IMR-90 (cell line): ENCODE measurements at regions not wholly inside any gene's neighbourhood (a gene's known extent, or its start where the extent isn't known, plus 50 kb on each side); places are given as distances from the start of the nearest gene placed in this dataset.

Experiments
- ATAC-seq: fragments of 200-7000 bp; cut with Tn5 transposase; 2 replicates; pipeline ENCODE4 v1.9.1; 2020; ENCODE audit warnings: low read depth, mild to moderate bottlenecking, moderate library complexity
- BruUV-seq: library from RNA; stranded (reverse); fragments of 400-500 nt; replicated peaks from 2 replicates; lab custom pipeline; 2021; lab: Mats Ljungman, UMichigan
- CTCF ChIA-PET: fragments of 300-600 bp; formaldehyde crosslinking; extraction: SDS; loops from one replicate; lab custom pipeline; 2021; ENCODE audit warnings: antibody characterized with exemption; lab: Yijun Ruan, JAX
- POLR2A ChIA-PET: fragments of 300-600 bp; sonication (Branson Sonifier 250); formaldehyde crosslinking; loops from one replicate; lab custom pipeline; 2022; ENCODE audit warnings: antibody characterized with exemption; ENCODE audit not compliant: unreplicated experiment; lab: Charles Lee
- DNase-seq: peaks from one replicate; pipeline ENCODE4 v3.0.0; 2013
- H2AFZ ChIP-seq: replicated peaks from 2 replicates; pipeline ENCODE3; 2013; ENCODE audit warnings: low read length, mild to moderate bottlenecking; ENCODE audit not compliant: poor library complexity
- H2AK5ac ChIP-seq: 2 replicates; pipeline ENCODE4 v1.6.1; 2013; ENCODE audit warnings: low read depth, low read length, inconsistent platforms
- H2AK9ac ChIP-seq: replicated peaks from 2 replicates; pipeline ENCODE3; 2013; ENCODE audit warnings: mild to moderate bottlenecking, low read depth, low read length, moderate library complexity; ENCODE audit not compliant: poor library complexity
- H2BK120ac ChIP-seq: 2 replicates; pipeline ENCODE4 v1.6.1; 2013; ENCODE audit warnings: low read depth, low read length, inconsistent platforms
- H2BK15ac ChIP-seq: 3 replicates; pipeline ENCODE4 v1.6.1; 2013; ENCODE audit warnings: low read depth, low read length, inconsistent platforms
- H2BK20ac ChIP-seq: 2 replicates; pipeline ENCODE4 v1.6.1; 2013; ENCODE audit warnings: low read depth, mild to moderate bottlenecking, inconsistent platforms, low read length, moderate library complexity
- H2BK5ac ChIP-seq: 2 replicates; pipeline ENCODE4 v1.6.1; 2013; ENCODE audit warnings: mild to moderate bottlenecking, low read depth, low read length, inconsistent platforms; ENCODE audit not compliant: poor library complexity, severe bottlenecking
- H3K14ac ChIP-seq: replicated peaks from 2 replicates; pipeline ENCODE4 v1.6.1; 2013; ENCODE audit warnings: low read depth, low read length, inconsistent platforms
- H3K18ac ChIP-seq: 2 replicates; pipeline ENCODE4 v1.6.1; 2013; ENCODE audit warnings: low read depth, low read length, control low read depth
- H3K23ac ChIP-seq: 2 replicates; pipeline ENCODE4 v1.6.1; 2013; ENCODE audit warnings: low read depth, low read length, inconsistent platforms
- H3K27ac ChIP-seq: 2 replicates; pipeline ENCODE4 v1.5.1; 2013; ENCODE audit warnings: mild to moderate bottlenecking, control low read depth, low read length; ENCODE audit not compliant: insufficient read depth
- H3K27me3 ChIP-seq: 2 replicates; pipeline ENCODE4 v1.6.1; 2013; ENCODE audit warnings: low read length; ENCODE audit not compliant: control insufficient read depth, insufficient read depth
- H3K36me3 ChIP-seq: 2 replicates; pipeline ENCODE4 v1.6.1; 2013; ENCODE audit warnings: low read length, mixed read lengths; ENCODE audit not compliant: control insufficient read depth, insufficient read depth
- H3K4ac ChIP-seq: 2 replicates; pipeline ENCODE4 v1.6.1; 2013; ENCODE audit warnings: low read depth, low read length, inconsistent platforms
- H3K4me1 ChIP-seq: 2 replicates; pipeline ENCODE4 v1.6.1; 2013; ENCODE audit warnings: low read length, mixed read lengths; ENCODE audit not compliant: control insufficient read depth, insufficient read depth
- H3K4me2 ChIP-seq: 2 replicates; pipeline ENCODE4 v1.6.1; 2013; ENCODE audit warnings: low read depth, mild to moderate bottlenecking, control low read depth, low read length, moderate library complexity
- H3K4me3 ChIP-seq: 2 replicates; pipeline ENCODE4 v1.5.1; 2013; ENCODE audit warnings: low read depth, mild to moderate bottlenecking, control low read depth, low read length, moderate library complexity; ENCODE audit not compliant: insufficient read depth
- H3K56ac ChIP-seq: 2 replicates; pipeline ENCODE4 v1.6.1; 2013; ENCODE audit warnings: low read length, inconsistent platforms; ENCODE audit not compliant: insufficient read depth; ENCODE audit errors: extremely low read depth
- H3K79me1 ChIP-seq, 2 experiments: 2 replicates each; pipeline ENCODE4 v1.6.1; 2013; ENCODE audit warnings: low read length in 2 of 2, inconsistent platforms in 1 of 2, low read depth in 1 of 2
- H3K9ac ChIP-seq: 2 replicates; pipeline ENCODE4 v1.6.1; 2013; ENCODE audit warnings: low read depth, low read length, control low read depth
- H3K9me1 ChIP-seq: 2 replicates; pipeline ENCODE4 v1.6.1; 2013; ENCODE audit warnings: low read length, inconsistent platforms; ENCODE audit not compliant: insufficient read depth
- H3K9me3 ChIP-seq: 2 replicates; pipeline ENCODE4 v1.6.1; 2013; ENCODE audit warnings: low read length; ENCODE audit not compliant: control insufficient read depth, insufficient read depth
- H4K20me1 ChIP-seq: 2 replicates; pipeline ENCODE4 v1.6.1; 2013; ENCODE audit warnings: low read length, inconsistent platforms; ENCODE audit not compliant: insufficient read depth
- H4K5ac ChIP-seq: 2 replicates; pipeline ENCODE4 v1.6.1; 2013; ENCODE audit warnings: mild to moderate bottlenecking, low read depth, low read length, control low read depth
- H4K8ac ChIP-seq, 2 experiments: 2 replicates each; pipeline ENCODE4 v1.6.1; 2013; ENCODE audit warnings: low read depth in 2 of 2, low read length in 2 of 2, control low read depth in 1 of 2, inconsistent platforms in 1 of 2
- H4K91ac ChIP-seq: 2 replicates; pipeline ENCODE4 v1.6.1; 2013; ENCODE audit warnings: low read depth, low read length, inconsistent platforms; ENCODE audit not compliant: insufficient read depth
- BHLHE40 ChIP-seq: fragments of 150-350 bp; IDR thresholded peaks from 2 replicates; pipeline ENCODE4 v1.6.1; 2016; ENCODE audit warnings: mild to moderate bottlenecking, low read depth, low read length
- FOS ChIP-seq: fragments of 150-350 bp; IDR thresholded peaks from 2 replicates; pipeline ENCODE4 v1.6.1; 2016; ENCODE audit warnings: low read depth, low read length
- NFE2L2 ChIP-seq: fragments of 150-350 bp; IDR thresholded peaks from 2 replicates; pipeline ENCODE4 v1.6.1; 2016; ENCODE audit warnings: low read depth, mild to moderate bottlenecking, low read length
- RAD21 ChIP-seq: IDR thresholded peaks from 2 replicates; pipeline ENCODE4 v1.6.1; 2012; ENCODE audit warnings: low read length, improper control_type of control experiment
- RCOR1 ChIP-seq: IDR thresholded peaks from 2 replicates; pipeline ENCODE4 v1.6.1; 2012; ENCODE audit warnings: mild to moderate bottlenecking, low read length, improper control_type of control experiment; ENCODE audit not compliant: insufficient replicate concordance
- WGBS, 2 experiments: methylation state at CpG; one replicate each; pipeline versions ENCODE4 v1.1.5 to v1.1.7; 2013; ENCODE audit warnings: missing lambda C conversion rate in 2 of 2; ENCODE audit not compliant: insufficient read length in 1 of 2; ENCODE audit errors: extremely low coverage in 2 of 2; 5-methylcytosine and 5-hydroxymethylcytosine counted together
- dilution Hi-C: fragments of 300-500 bp; cut with HindIII; formaldehyde crosslinking; loops from one replicate; pipeline ENCODE4 v1.14.3; 2018; ENCODE audit warnings: low sequenced_read_pairs; ENCODE audit not compliant: unreplicated experiment
- in situ Hi-C: fragments of 300-500 bp; cut with MboI; formaldehyde crosslinking; loops from 3 replicates; pipeline ENCODE4 v1.14.3; 2019; ENCODE audit warnings: low sequenced_read_pairs, inconsistent platforms, mixed read lengths
- intact Hi-C: fragments of 100-400 bp; cut with micrococcal nuclease; formaldehyde crosslinking; loops from 2 replicates; pipeline ENCODE4 v1.10.0; 2022
- TF ChIP-seq, protein P1 (sequence below): fragments of 150-350 bp; IDR thresholded peaks from 2 replicates; pipeline ENCODE4 v1.6.1; 2016; ENCODE audit warnings: low read depth, mild to moderate bottlenecking, low read length, moderate library complexity, borderline replicate concordance
- TF ChIP-seq, protein P2 (sequence below): conservative IDR thresholded peaks from 2 replicates; pipeline ENCODE4 v1.5.1; 2012; ENCODE audit warnings: mild to moderate bottlenecking, low read depth, low read length, improper control_type of control experiment
- TF ChIP-seq, protein P3 (sequence below): fragments of 150-350 bp; IDR thresholded peaks from 2 replicates; pipeline ENCODE4 v1.6.1; 2017; ENCODE audit warnings: mild to moderate bottlenecking, antibody characterized with exemption, low read length, low read depth

DNA sequence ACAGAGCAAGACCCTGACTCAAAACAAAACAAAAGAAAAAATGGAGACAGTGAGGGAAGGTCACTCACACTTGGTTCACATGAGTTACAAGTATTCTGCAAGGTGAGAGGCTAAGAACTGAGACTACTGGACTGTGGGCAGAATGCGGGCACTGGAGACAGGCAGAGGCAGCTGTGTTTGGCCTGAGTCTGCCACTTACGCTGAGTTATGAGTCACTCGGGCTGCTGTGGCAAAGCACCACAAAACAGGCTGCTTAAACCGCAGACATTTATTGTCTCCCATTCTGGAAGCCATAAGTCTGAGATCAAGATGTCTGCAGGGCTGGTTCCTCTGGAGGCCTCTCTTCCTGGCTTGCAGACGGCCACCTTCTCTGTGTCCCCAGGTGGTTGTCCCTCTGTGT is 122.8 kb downstream of the SHANK2 start:
- H4K8ac ChIP-seq: no peak overlapping the region
- peak; percentile 49 for ATAC-seq
- no peak overlapping the region for H2BK20ac ChIP-seq
- no peak overlapping the region for H3K4ac ChIP-seq
- CTCF ChIA-PET: no interaction called here
- intact Hi-C loops: loop anchor here (10.0 kb wide), 2 partner anchors 245 to 295 kb away; no protein-coding TSS in a partner anchor
- dilution Hi-C loops: no loop called here
- TF ChIP-seq BHLHE40 (no peak), NFE2L2 (no peak), RCOR1 (no peak), FOS (no peak), RAD21 (no peak)
- TF ChIP-seq, protein P1, sequence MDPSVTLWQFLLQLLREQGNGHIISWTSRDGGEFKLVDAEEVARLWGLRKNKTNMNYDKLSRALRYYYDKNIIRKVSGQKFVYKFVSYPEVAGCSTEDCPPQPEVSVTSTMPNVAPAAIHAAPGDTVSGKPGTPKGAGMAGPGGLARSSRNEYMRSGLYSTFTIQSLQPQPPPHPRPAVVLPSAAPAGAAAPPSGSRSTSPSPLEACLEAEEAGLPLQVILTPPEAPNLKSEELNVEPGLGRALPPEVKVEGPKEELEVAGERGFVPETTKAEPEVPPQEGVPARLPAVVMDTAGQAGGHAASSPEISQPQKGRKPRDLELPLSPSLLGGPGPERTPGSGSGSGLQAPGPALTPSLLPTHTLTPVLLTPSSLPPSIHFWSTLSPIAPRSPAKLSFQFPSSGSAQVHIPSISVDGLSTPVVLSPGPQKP: no peak
- TF ChIP-seq, protein P2, sequence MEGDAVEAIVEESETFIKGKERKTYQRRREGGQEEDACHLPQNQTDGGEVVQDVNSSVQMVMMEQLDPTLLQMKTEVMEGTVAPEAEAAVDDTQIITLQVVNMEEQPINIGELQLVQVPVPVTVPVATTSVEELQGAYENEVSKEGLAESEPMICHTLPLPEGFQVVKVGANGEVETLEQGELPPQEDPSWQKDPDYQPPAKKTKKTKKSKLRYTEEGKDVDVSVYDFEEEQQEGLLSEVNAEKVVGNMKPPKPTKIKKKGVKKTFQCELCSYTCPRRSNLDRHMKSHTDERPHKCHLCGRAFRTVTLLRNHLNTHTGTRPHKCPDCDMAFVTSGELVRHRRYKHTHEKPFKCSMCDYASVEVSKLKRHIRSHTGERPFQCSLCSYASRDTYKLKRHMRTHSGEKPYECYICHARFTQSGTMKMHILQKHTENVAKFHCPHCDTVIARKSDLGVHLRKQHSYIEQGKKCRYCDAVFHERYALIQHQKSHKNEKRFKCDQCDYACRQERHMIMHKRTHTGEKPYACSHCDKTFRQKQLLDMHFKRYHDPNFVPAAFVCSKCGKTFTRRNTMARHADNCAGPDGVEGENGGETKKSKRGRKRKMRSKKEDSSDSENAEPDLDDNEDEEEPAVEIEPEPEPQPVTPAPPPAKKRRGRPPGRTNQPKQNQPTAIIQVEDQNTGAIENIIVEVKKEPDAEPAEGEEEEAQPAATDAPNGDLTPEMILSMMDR: no peak
- TF ChIP-seq, protein P3, sequence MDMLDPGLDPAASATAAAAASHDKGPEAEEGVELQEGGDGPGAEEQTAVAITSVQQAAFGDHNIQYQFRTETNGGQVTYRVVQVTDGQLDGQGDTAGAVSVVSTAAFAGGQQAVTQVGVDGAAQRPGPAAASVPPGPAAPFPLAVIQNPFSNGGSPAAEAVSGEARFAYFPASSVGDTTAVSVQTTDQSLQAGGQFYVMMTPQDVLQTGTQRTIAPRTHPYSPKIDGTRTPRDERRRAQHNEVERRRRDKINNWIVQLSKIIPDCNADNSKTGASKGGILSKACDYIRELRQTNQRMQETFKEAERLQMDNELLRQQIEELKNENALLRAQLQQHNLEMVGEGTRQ: no peak
- H3K4me3 ChIP-seq: no peak overlapping the region
- no peak overlapping the region for H2BK120ac ChIP-seq
- no peaks in the 10 kb centered on the region; the same call in 1 of the 2 replicates for H4K20me1 ChIP-seq
- no peaks in the 10 kb centered on the region for H3K79me1 ChIP-seq
- H3K27ac ChIP-seq: no peak overlapping the region
- no peak for DNase-seq
- H2AK9ac ChIP-seq: no peak overlapping the region
- H3K4me1 ChIP-seq: no peaks in the 10 kb centered on the region
- H3K56ac ChIP-seq: no peak overlapping the region
- POLR2A ChIA-PET: no interaction called here
- no peak overlapping the region for H3K18ac ChIP-seq
- no peak overlapping the region for H4K5ac ChIP-seq
- in situ Hi-C loops: no loop called here
- 73% methylated on average over 2 of the region's 5 CpGs; no CpG with 5 or more reads in 1 of the 2 experiments for WGBS, 2 experiments
- no peak overlapping the region for H2AK5ac ChIP-seq
- no peak overlapping the region for H3K23ac ChIP-seq
- no peak overlapping the region for H3K14ac ChIP-seq
- H3K9me1 ChIP-seq: no peaks in the 10 kb centered on the region
- no TSS peak for BruUV-seq
- no peak overlapping the region for H3K9ac ChIP-seq
- no peak overlapping the region for H2BK5ac ChIP-seq
- no peak overlapping the region for H2AFZ ChIP-seq
- H3K4me2 ChIP-seq: no peak overlapping the region
- no peaks in the 10 kb centered on the region for H3K9me3 ChIP-seq
- H2BK15ac ChIP-seq: no peak overlapping the region
- H3K27me3 ChIP-seq: no peaks in the 10 kb centered on the region
- H4K91ac ChIP-seq: no peak overlapping the region
- peaks cover 8% of the 10 kb centered on the region; the same call in 1 of the 2 replicates for H3K36me3 ChIP-seq
